Mesenchymal stem cell (in vitro differentiated cells and primary cell): ENCODE measurements at regions not wholly inside any gene's neighbourhood (a gene's known extent, or its start where the extent isn't known, plus 50 kb on each side); places are given as distances from the start of the nearest gene placed in this dataset.

Experiments
- DNase-seq: peaks from one replicate; pipeline ENCODE4 v3.0.0-alpha.2; 2013
- H2AFZ ChIP-seq: one replicate; pipeline ENCODE4 v1.6.1; 2013; ENCODE audit warnings: low read depth, mild to moderate bottlenecking, control low read depth, inconsistent platforms, low read length, moderate library complexity
- H2AK5ac ChIP-seq: 2 replicates; pipeline ENCODE4 v1.6.1; 2013; ENCODE audit warnings: low read length, moderate library complexity, mild to moderate bottlenecking, inconsistent platforms; ENCODE audit not compliant: severe bottlenecking
- H2BK120ac ChIP-seq: one replicate; pipeline ENCODE4 v1.6.1; 2013; ENCODE audit warnings: low read depth, mild to moderate bottlenecking, inconsistent platforms, low read length, moderate library complexity
- H2BK12ac ChIP-seq, 2 experiments: one replicate each; pipeline ENCODE4 v1.6.1; 2013; ENCODE audit warnings: inconsistent platforms in 2 of 2, low read length in 2 of 2, mild to moderate bottlenecking in 2 of 2, moderate library complexity in 2 of 2, control low read depth in 1 of 2
- H2BK15ac ChIP-seq: one replicate; pipeline ENCODE4 v1.6.1; 2013; ENCODE audit warnings: mild to moderate bottlenecking, low read depth, inconsistent platforms; ENCODE audit not compliant: poor library complexity, severe bottlenecking
- H2BK5ac ChIP-seq: 2 replicates; pipeline ENCODE4 v1.6.1; 2013; ENCODE audit warnings: low read depth, mild to moderate bottlenecking, low read length, control low read depth, inconsistent platforms; ENCODE audit not compliant: poor library complexity, severe bottlenecking
- H3K14ac ChIP-seq, 2 experiments: one replicate each; pipeline ENCODE4 v1.6.1; 2013; ENCODE audit warnings: inconsistent platforms in 2 of 2, low read length in 2 of 2, control low read depth in 1 of 2, mild to moderate bottlenecking in 1 of 2, moderate library complexity in 1 of 2
- H3K18ac ChIP-seq, 2 experiments: one replicate each; pipeline ENCODE4 v1.6.1; 2013; ENCODE audit warnings: inconsistent platforms in 2 of 2, low read length in 2 of 2, control low read depth in 1 of 2, low read depth in 1 of 2, mild to moderate bottlenecking in 1 of 2
- H3K23ac ChIP-seq, 2 experiments: one replicate each; pipeline ENCODE4 v1.6.1; 2013; ENCODE audit warnings: inconsistent platforms in 2 of 2, low read length in 2 of 2, mild to moderate bottlenecking in 2 of 2, moderate library complexity in 2 of 2, control low read depth in 1 of 2
- H3K27ac ChIP-seq: 2 replicates; pipeline ENCODE4 v1.5.1; 2013; ENCODE audit warnings: mild to moderate bottlenecking, moderate library complexity, low read length, control low read depth, inconsistent platforms; ENCODE audit not compliant: poor library complexity, severe bottlenecking
- H3K27me3 ChIP-seq, 2 experiments: 2 replicates each; pipeline versions ENCODE4 v1.6.1 to v1.7.0; 2013; ENCODE audit warnings: low read length in 2 of 2, mild to moderate bottlenecking in 2 of 2, moderate library complexity in 2 of 2, control low read depth in 1 of 2, inconsistent platforms in 1 of 2; ENCODE audit not compliant: control insufficient read depth in 1 of 2, insufficient read depth in 1 of 2
- H3K36me3 ChIP-seq, 2 experiments: 2 replicates each; pipeline versions ENCODE4 v1.6.1 to v1.7.0; 2013; ENCODE audit warnings: low read length in 2 of 2, control low read depth in 1 of 2, inconsistent platforms in 1 of 2, low read depth in 1 of 2, mild to moderate bottlenecking in 1 of 2; ENCODE audit not compliant: insufficient read depth in 2 of 2, control insufficient read depth in 1 of 2
- H3K4ac ChIP-seq, 2 experiments: one replicate each; pipeline ENCODE4 v1.6.1; 2013; ENCODE audit warnings: inconsistent platforms in 2 of 2, low read length in 2 of 2, mild to moderate bottlenecking in 2 of 2, moderate library complexity in 2 of 2, control low read depth in 1 of 2, low read depth in 1 of 2
- H3K4me1 ChIP-seq: 2 replicates; pipeline ENCODE4 v1.6.1; 2013; ENCODE audit warnings: low read depth, low read length, control low read depth; ENCODE audit not compliant: control insufficient read depth, insufficient read depth
- H3K4me2 ChIP-seq: 2 replicates; pipeline ENCODE4 v1.6.1; 2013; ENCODE audit warnings: low read length, mild to moderate bottlenecking, inconsistent platforms; ENCODE audit not compliant: poor library complexity, severe bottlenecking
- H3K4me3 ChIP-seq, 2 experiments: 2 replicates each; pipeline versions ENCODE4 v1.5.1 to v1.7.0; 2013; ENCODE audit warnings: low read length in 2 of 2, mild to moderate bottlenecking in 2 of 2, control low read depth in 1 of 2, low read depth in 1 of 2; ENCODE audit not compliant: insufficient read depth in 1 of 2
- H3K79me1 ChIP-seq: replicated peaks from 2 replicates; pipeline ENCODE4 v1.6.1; 2013; ENCODE audit warnings: mild to moderate bottlenecking, control low read depth, low read length, inconsistent platforms; ENCODE audit not compliant: poor library complexity, severe bottlenecking
- H3K9ac ChIP-seq: 2 replicates; pipeline ENCODE4 v1.7.0; 2013; ENCODE audit warnings: mild to moderate bottlenecking, low read length, moderate library complexity
- H3K9me3 ChIP-seq: 2 replicates; pipeline ENCODE4 v1.7.0; 2013; ENCODE audit warnings: mild to moderate bottlenecking, low read length; ENCODE audit not compliant: control insufficient read depth
- H4K8ac ChIP-seq: one replicate; pipeline ENCODE4 v1.6.1; 2013; ENCODE audit warnings: inconsistent platforms, mild to moderate bottlenecking, low read length, moderate library complexity
- H4K91ac ChIP-seq: one replicate; pipeline ENCODE4 v1.6.1; 2013; ENCODE audit warnings: mild to moderate bottlenecking, low read length, inconsistent platforms
- WGBS: methylation state at CpG from one replicate; pipeline ENCODE4 v1.1.7; 2013; ENCODE audit warnings: mixed read lengths; 5-methylcytosine and 5-hydroxymethylcytosine counted together

GRCh38 chr3:72344647-72345046 is 503.6 kb downstream of the SHQ1 start:
- H3K27me3 ChIP-seq, result no peaks in the 10 kb centered on the region
- H3K27ac ChIP-seq, result no peak overlapping the region
- H3K18ac ChIP-seq, result peak overlapping the region in 1 of 2 experiments; percentile 48
- no peak overlapping the region for H3K14ac ChIP-seq
- no peak overlapping the region for H4K8ac ChIP-seq
- no peak overlapping the region for H3K4me2 ChIP-seq
- H2AK5ac ChIP-seq, result no peak overlapping the region
- no peak overlapping the region for H3K4me3 ChIP-seq
- no peaks in the 10 kb centered on the region for H3K79me1 ChIP-seq
- H3K36me3 ChIP-seq, result no peaks in the 10 kb centered on the region
- H3K4me1 ChIP-seq, result peaks cover 13% of the 10 kb centered on the region
- H4K91ac ChIP-seq, result no peak overlapping the region
- H2BK15ac ChIP-seq, result no peak overlapping the region
- no peak overlapping the region for H3K4ac ChIP-seq
- WGBS, result 83% methylated on average over 6 of the region's 6 CpGs
- DNase-seq, result no peak
- H2BK120ac ChIP-seq, result no peak overlapping the region
- no peak overlapping the region for H2AFZ ChIP-seq
- H3K23ac ChIP-seq, result no peak overlapping the region
- H3K9me3 ChIP-seq, result no peaks in the 10 kb centered on the region
- no peak overlapping the region for H2BK12ac ChIP-seq
- no peak overlapping the region for H2BK5ac ChIP-seq
- H3K9ac ChIP-seq, result no peak overlapping the region

- H3K27ac ChIP-seq, result no peak overlapping the region
- WGBS, result 83% methylated on average over 1 of the region's 1 CpG
Measured at GRCh38 chr3:72344236-72344635, 504.0 kb downstream of the SHQ1 start.

GRCh38 chr3:72343078-72343477 is 505.2 kb downstream of the SHQ1 start:
- no peak overlapping the region for H2BK12ac ChIP-seq
- H3K9ac ChIP-seq, result no peak overlapping the region
- H2BK15ac ChIP-seq, result no peak overlapping the region
- H3K9me3 ChIP-seq, result no peaks in the 10 kb centered on the region
- peaks cover 23% of the 10 kb centered on the region for H3K4me1 ChIP-seq
- H3K18ac ChIP-seq, result no peak overlapping the region
- H3K14ac ChIP-seq, result no peak overlapping the region
- no peak overlapping the region for H3K23ac ChIP-seq
- no peak overlapping the region for H2BK120ac ChIP-seq
- no peak overlapping the region for H3K4ac ChIP-seq
- H3K4me3 ChIP-seq, result no peak overlapping the region
- no peaks in the 10 kb centered on the region for H3K36me3 ChIP-seq
- no peak overlapping the region for H2BK5ac ChIP-seq
- no peak overlapping the region for H4K91ac ChIP-seq
- H4K8ac ChIP-seq, result no peak overlapping the region
- 51% methylated on average over 3 of the region's 3 CpGs for WGBS
- no peak overlapping the region for H3K4me2 ChIP-seq
- H3K27ac ChIP-seq, result no peak overlapping the region
- DNase-seq, result peak; percentile 32
- no peaks in the 10 kb centered on the region for H3K79me1 ChIP-seq
- H2AFZ ChIP-seq, result no peak overlapping the region
- H3K27me3 ChIP-seq, result no peaks in the 10 kb centered on the region
- H2AK5ac ChIP-seq, result no peak overlapping the region

More at GRCh38 chr3:72344236-72344635, 504.0 kb downstream of the SHQ1 start:
- DNase-seq, result no peak
- Histone ChIP-seq H3K4ac (no peak overlapping the region), H3K27me3 (no peaks in the 10 kb centered on the region), H3K4me2 (no peak overlapping the region), H4K8ac (peak overlapping the region; percentile 39), H2AK5ac (peak overlapping the region; percentile 49), H2BK5ac (no peak overlapping the region), H3K36me3 (no peaks in the 10 kb centered on the region), H3K9ac (no peak overlapping the region), H3K9me3 (no peaks in the 10 kb centered on the region), H4K91ac (no peak overlapping the region), H2BK12ac (peak overlapping the region in 1 of 2 experiments; percentile 85), H2AFZ (no peak overlapping the region), H3K14ac (no peak overlapping the region), H3K18ac (no peak overlapping the region), H3K79me1 (no peaks in the 10 kb centered on the region), H3K4me3 (no peak overlapping the region), H3K4me1 (peaks cover 17% of the 10 kb centered on the region), H3K23ac (no peak overlapping the region), H2BK15ac (peak overlapping the region; percentile 44), H2BK120ac (no peak overlapping the region)

GRCh38 chr3:72342450-72342849 is 505.8 kb downstream of the SHQ1 start:
- Histone ChIP-seq H3K4me1 (peaks cover 17% of the 10 kb centered on the region), H2BK5ac (no peak overlapping the region), H3K27ac (no peak overlapping the region), H3K79me1 (no peaks in the 10 kb centered on the region), H3K36me3 (no peaks in the 10 kb centered on the region), H3K4ac (peak overlapping the region in 1 of 2 experiments; percentile 50), H4K91ac (no peak overlapping the region), H4K8ac (no peak overlapping the region), H3K9ac (no peak overlapping the region), H3K4me2 (no peak overlapping the region), H3K23ac (no peak overlapping the region), H2AFZ (no peak overlapping the region), H3K18ac (peak overlapping the region in 1 of 2 experiments; percentile 29), H3K27me3 (no peaks in the 10 kb centered on the region), H2BK12ac (peak overlapping the region in 1 of 2 experiments; percentile 93), H3K9me3 (no peaks in the 10 kb centered on the region), H2BK15ac (no peak overlapping the region), H2AK5ac (no peak overlapping the region), H3K14ac (no peak overlapping the region), H2BK120ac (no peak overlapping the region), H3K4me3 (no peak overlapping the region)
- DNase-seq, result no peak
- WGBS, result 96% methylated on average over 7 of the region's 10 CpGs
